GM12865 (cell line): ENCODE measurements at regions not wholly inside any gene's neighbourhood (a gene's known extent, or its start where the extent isn't known, plus 50 kb on each side); places are given as distances from the start of the nearest gene placed in this dataset.

Source experiments
- DNase-seq: peaks from one replicate; pipeline ENCODE4 v3.0.0; 2010; ENCODE audit warnings: low read depth
- H3K4me3 ChIP-seq: 2 replicates; pipeline ENCODE4 v1.5.1; 2011; ENCODE audit warnings: mild to moderate bottlenecking, low read depth, low read length, control low read depth
- CTCF ChIP-seq: IDR thresholded peaks from 2 replicates; pipeline ENCODE4 v1.5.1; 2011; ENCODE audit warnings: low read length, control low read depth, low read depth, inconsistent platforms; ENCODE audit not compliant: insufficient read depth; ENCODE audit errors: missing control alignments

DNA sequence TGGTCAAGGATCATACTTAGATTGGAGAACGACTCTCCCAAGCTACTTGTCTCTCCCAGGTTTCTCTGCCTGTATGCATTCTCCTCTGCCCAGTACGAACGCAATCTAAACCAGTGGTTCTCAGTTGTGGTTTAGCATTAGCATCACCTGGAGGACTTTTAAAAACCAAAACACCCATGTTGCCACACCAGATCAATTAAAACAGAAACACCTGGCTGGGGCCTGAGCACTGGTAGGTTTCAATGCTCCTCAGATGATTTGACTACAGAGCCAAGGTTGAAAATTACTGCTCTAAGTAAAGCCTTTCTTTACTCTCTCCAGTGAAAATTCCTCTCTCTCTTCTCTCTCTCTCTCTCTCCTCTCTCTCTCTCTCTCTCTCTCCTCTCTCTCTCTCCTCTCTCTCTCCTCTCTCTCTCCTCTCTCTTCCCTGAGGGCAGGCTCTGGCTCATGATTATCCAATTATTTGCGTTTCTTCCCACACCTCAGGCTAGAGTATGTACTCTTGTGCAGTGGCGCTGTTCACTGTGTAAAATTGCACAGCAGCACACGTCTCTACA is 153.7 kb upstream of the FGF13 start:
- DNase-seq: no peak
- H3K4me3 ChIP-seq: no peak overlapping the region
- no peak for TF ChIP-seq CTCF

DNA sequence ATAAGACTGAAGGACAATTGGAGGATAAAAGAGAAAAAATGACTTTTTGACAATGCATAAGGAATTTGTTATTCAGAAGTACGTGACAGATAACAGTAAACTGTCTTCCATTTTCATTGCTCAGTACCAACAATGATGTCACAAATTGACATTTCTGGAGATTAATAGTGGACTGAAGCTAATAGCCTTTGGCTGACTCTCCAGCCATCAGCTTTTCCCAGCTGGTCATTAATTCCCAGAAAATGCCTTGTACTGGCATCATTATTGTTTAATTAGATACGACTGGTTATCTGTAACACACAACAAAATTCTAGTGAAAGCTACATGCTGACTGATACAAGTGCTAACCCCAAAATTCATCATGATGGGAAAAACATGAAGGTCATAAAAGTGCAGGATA is 147.9 kb upstream of the FGF13 start:
- TF ChIP-seq CTCF: no peak
- no peak for DNase-seq
- no peak overlapping the region for H3K4me3 ChIP-seq

GRCh38 chrX:138858951-138859350 is 147.4 kb upstream of the FGF13 start:
- DNase-seq: no peak
- H3K4me3 ChIP-seq: no peak overlapping the region
- TF ChIP-seq CTCF: no peak

DNA sequence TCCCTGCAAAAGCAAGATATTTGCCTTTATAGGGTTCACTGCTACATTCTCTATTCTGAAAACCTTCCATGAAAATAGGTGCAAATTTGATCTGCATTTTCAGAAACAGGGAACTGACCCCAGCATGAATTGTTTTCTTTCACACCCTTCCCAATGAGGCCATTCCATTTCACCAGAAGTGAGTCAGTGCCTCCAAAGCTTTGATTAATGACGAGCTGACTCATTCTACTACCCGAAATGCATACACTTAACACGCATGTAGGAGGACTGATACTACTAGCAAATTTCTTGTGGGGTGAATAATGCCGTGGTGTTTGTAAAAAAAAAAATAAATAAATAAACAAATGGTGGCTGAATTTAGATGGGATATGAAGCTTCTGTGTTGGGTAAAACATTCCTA is 146.9 kb upstream of the FGF13 start:
- H3K4me3 ChIP-seq: no peak overlapping the region
- no peak for DNase-seq
- no peak for TF ChIP-seq CTCF

DNA sequence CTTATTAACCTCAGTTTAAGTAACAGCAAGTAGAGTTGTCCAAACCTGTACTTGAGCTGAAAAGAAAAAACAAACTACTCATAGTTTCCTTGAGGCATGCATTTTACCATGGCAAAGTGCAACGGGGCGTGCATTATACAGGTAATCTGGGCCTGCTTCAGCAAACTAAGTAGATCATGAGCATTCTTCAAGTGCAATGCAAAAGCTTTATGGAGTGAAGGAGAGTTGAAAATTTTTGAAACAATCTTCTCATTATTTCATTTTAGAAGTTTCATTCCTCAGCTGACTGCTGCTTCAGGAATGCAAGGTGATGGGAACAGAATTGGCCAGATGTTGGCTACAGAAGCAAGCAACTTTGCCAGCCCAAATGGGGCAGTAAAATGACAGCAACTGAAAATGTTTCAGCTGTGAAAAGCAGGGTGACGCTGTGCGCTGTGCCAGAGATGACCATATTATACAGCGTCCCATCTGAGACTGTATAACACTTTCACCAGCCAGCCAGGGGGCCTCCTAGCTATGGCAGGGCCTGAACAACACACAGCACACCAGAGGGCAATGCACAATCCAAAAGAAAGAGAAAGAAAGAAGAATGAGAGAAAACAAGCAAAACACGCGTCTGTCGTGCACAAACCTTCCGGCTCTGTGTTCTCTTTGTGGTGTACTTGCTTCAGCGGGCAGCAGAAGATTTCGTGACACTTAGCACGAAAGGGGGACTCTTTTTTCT is 145.5 kb upstream of the FGF13 start:
- DNase-seq: no peak
- H3K4me3 ChIP-seq: no peak overlapping the region
- TF ChIP-seq CTCF: no peak

GRCh38 chrX:138853936-138854335 is 142.4 kb upstream of the FGF13 start:
- H3K4me3 ChIP-seq: no peak overlapping the region
- TF ChIP-seq CTCF: no peak
- no peak for DNase-seq

DNA sequence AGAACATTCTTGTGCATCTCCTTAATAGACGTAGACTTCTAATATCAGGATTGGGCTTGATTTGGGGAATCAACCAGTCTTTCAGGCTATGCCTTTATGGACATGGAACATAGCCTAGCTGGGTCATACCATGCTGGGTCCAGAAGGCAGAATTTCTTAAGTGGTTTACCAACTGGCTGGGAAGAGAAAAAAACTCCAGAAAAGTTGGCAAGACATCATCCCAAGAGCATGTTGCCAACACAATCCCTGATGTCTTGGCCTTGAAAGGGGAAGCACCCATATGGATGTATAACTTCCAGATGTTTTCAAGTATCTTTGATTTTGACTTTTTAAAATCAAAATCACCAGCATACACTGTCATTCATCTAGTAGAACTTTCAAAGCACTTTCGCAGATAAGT is 138.0 kb upstream of the FGF13 start:
- H3K4me3 ChIP-seq: no peak overlapping the region
- DNase-seq: no peak
- no peak for TF ChIP-seq CTCF
